HG02981 (cell line): ENCODE measurements at regions not wholly inside any gene's neighbourhood (a gene's known extent, or its start where the extent isn't known, plus 50 kb on each side); places are given as distances from the start of the nearest gene placed in this dataset.
A peak's percentile ranks its signal among the peaks of the same experiment; 100 is the strongest.
"Not testable (repeated sequence)": the region's sequence is repeated elsewhere in the genome, so short reads cannot be mapped to it uniquely, and the experiment has no call there.

Experiments
- ATAC-seq: cut with Tn5 transposase; IDR thresholded peaks from one replicate; pipeline ENCODE4 v1.9.1; 2021; ENCODE audit warnings: mild to moderate bottlenecking, moderate library complexity; ENCODE audit not compliant: unreplicated experiment

- no peak for ATAC-seq
These were observed 1239.5 kb upstream of the ZEB2 start for GRCh38 chr2:145759228-145759915.

DNA sequence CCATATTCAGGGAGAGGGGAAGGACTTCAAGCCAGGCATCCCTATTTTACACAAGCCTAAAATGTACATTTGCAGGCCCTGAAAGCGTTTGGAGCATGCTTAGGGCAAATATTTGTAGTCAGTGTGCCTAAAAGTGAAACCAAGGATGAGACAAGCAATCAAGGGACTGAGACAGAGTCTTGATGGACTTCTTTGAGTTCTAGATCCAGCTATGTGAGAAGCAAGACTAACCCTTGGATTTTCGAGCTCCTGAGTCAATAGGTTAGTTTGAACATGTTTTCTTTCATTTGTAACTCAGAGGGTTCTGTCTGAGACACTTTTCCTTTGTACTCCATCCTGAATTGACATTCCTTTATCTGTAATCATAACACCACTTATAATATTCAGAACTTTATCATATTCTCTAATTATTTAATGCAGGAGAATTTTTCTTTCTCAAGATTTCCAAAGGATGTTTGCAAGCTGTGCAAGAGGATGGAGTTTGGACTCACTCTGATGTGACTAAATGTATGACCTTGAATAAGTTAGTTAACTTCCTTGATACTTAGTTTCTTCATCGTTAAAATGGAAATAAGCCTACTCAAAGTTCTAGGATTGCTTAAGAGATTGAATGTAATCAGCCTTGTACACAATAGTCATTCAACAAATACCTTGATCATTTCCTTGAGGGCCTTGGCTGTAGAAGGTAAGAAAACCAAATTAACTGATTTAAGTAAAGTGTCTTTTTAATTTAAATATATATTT, 1237.8 kb upstream of the ZEB2 start:
- ATAC-seq, result no peak

GRCh38 chr2:145755019-145755837, 1235.3 kb upstream of the ZEB2 start:
- ATAC-seq, result no peak

DNA sequence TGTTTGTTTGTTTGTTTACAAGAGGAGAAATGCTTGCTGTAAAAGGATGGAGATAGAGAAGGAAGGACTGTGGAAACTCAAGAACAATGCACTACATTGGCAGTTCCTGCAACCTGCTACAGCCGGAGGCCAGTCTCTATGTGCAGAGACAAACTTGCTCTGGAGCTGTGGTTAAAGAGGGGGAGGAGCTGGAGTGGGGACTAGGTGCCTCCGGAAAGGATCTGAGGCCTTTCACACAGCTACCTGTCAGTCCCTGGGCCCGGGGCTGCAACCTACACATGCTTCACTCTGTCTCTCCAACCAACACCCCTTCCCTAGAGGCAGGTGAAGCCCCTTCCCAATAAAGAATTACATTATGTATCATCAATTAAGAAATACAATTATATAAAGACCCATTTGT, 1234.0 kb upstream of the ZEB2 start:
- no peak for ATAC-seq

GRCh38 chr2:145753041-145753608, 1233.2 kb upstream of the ZEB2 start:
- no peak for ATAC-seq

DNA sequence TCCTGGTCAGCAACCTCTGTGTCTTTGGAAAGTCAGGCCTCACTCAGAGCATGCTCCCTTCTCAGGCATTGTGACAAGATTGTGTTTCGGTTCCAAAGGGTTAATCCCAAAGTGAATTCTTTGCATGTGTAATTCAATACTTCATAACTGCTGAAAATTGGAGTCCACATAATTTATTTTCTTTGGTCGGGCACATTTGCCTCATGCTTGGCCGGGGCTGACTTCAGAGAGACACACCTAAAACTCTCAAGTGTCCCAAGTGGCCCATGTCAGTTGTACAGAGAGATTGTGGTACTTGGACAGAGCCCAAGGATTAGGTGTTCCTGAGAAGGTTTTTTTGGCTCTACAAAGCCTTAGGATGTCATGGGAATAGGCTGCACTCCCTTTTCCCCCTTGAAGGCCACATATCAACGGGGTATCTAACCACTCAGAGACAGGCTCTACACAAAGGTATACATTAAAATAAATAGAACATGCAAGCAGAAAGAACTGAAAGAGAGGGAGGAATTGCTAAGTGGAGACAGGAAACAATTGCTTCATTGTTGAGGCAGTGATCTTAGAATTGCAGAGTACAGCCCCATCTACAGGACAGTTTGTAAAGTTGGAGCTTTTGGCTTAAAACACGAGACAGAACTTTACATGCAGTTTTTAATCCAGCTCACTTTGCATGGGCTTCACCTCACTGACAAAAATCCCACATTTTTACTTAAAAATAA, 1232.3 kb upstream of the ZEB2 start:
- peak; percentile 28 for ATAC-seq

- peak; percentile 92 for ATAC-seq
These were observed 1231.7 kb upstream of the ZEB2 start for GRCh38 chr2:145751629-145752028.

DNA sequence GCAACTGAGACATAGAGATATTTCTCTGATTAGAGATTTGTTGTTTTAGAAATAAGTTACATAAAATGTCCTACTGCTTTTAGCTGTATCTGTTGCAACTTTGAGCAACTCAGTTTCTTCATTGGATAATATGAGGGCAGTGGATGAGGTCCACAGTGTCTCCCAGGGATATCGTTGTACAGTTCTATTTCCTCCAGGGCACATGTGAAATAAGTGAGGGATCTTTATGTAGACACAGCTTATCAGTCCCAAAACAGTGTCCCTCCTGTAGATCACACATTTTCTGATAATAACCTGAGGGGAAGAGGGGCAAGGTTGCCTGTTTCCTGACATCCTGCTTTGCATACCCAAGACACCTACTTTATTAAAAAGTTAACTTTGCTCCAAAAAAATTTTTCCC, 1231.2 kb upstream of the ZEB2 start:
- ATAC-seq, result no peak

DNA sequence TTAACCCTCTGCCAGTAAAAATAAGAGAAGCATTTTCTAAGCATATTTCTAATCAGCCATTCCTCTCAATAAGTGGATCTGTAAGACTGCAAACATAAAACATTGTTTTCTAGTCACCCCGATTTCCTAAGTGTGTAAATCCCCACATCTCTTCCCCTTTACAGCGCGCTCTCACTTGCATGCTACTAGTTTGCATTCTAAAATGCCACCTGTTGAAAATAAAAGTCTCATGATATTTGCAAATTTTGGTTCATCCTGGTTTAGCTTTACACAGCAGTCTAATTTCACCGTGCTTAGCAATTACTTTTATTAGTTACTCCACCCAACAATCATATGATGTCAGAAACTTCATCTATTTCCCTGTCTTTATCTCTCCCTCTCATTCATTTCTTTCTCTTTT, 1230.7 kb upstream of the ZEB2 start:
- no peak for ATAC-seq

GRCh38 chr2:145750144-145750543, 1230.2 kb upstream of the ZEB2 start:
- ATAC-seq, result no peak

GRCh38 chr2:145749556-145749955, 1229.6 kb upstream of the ZEB2 start:
- no peak for ATAC-seq

DNA sequence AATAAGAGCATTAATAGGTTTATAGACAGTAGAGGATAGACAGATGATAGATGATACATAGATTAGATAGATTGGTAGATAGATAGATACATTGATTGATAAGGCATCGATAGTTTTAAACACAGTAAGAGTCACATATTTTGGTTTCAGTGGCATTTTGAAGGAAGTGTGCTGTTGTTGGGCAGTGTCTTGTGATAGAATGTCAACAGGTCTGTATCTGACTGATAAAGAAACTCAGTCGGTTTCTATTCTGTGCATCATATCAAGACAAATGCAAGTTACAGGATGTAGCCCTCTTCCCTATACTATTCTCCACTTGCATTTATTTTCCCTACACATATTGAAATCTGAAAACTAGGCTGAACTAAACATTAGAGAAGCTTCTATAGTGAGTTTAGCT, 1229.0 kb upstream of the ZEB2 start:
- ATAC-seq, result peak; percentile 42

DNA sequence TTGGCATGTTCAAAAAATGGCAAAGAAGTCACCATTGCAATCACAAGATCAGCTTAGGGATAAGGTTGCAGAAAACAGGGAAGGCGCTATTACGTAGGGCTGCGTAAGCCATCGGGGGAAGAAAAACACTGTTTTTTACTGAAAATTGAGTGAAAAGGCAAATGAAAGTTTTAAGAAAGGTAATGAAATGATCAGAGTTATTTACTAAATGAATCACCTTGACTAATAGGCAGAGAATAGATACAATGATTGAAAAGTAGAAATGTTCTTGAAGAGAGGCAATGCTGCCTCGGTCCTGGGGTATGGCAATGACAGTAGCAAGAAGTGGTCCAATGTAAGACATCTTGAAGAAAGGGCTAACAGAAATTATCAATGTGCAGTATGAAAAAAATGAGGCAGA, 1227.8 kb upstream of the ZEB2 start:
- ATAC-seq, result no peak

DNA sequence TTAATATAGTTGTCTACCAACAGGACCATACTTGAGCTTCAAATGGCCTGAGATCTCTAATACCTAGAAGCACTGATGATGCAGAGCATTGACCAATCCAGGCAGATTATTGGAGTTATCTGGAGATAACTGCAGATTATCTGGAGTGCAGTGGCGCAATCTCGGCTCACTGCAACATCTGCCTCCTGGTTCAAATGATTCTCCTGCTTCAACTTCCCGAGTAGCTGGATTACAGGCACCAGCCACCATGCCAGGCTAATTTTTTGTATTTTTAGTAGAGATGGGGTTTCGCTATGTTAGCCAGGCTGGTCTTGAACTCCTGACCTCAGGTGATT, 1225.4 kb upstream of the ZEB2 start:
- ATAC-seq, result not testable (repeated sequence)

DNA sequence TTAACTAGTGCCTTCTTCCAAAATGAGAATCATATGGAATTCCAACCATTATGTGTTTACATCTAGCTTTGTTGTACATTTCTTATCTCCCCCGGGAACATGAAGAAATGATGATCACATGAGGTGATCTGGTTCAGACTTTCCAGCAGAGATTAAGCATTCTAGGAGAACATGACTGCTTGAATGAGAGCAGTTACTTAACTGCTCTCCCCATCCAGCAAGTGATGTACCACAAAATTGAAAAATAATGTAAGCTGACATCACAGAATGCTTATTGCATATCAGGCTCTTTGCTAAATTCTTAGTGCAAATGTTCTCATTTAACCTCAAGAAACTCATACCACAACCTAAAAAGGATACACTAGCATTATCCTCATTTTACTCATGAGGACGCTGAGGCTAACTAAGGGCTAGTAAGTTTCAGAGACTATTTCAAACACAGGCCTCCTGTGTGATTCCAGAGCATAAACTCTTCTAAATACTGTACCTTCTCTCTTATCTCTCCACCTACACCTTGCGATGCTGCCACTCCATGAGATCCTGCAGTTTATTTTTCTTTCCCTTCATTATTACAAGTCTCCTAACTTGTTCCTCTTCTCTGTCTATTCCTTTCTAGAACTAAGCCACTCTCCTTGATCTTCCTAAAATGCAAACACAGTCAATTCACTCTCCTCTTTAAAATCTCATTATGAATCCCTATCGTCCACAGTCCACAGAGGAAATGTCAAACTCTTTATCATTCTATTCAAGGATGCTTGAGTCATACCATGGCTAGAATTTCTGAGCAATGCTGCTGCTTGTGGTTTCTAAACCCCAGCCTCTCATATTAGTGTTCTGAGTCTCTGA, 1224.8 kb upstream of the ZEB2 start:
- ATAC-seq, result peak; percentile 82

DNA sequence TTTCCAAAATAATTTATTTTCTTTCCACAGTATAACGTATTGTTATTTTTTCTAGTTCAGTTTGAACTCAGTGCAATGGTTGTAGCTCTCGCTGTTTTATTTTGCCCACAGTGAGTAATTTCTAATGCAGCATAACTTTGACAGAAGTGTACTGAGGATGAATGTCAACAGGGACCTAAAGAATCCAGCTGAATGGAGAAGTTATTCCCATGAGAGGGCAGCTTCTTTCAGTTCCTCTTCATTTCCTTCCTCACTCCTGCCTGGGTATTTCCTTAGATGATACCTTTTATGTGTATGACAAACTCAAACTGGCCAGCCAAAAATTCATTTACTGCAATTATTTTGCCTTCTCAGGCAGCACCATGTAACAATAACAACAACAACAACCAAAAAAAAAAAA, 1223.1 kb upstream of the ZEB2 start:
- no peak for ATAC-seq

GRCh38 chr2:145741636-145742035, 1221.7 kb upstream of the ZEB2 start:
- ATAC-seq, result no peak

DNA sequence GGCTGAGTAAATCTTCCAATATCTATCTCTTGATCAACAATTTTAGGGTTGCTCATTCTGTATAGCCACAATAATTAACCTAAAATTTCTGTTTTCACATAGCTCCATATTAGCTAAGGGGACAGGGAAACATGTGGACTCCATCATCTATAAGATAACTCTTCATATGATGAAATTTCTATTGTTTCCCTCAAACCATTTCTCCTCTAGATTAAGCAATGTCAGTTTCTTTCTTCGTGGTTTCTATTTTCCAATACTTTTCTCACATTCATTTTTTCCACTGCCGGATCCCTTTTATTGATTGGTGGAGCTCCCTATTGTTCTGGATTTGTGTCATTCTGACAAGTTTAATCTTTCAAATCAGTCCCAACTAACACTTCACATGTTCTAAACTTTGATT, 1221.3 kb upstream of the ZEB2 start:
- no peak for ATAC-seq

DNA sequence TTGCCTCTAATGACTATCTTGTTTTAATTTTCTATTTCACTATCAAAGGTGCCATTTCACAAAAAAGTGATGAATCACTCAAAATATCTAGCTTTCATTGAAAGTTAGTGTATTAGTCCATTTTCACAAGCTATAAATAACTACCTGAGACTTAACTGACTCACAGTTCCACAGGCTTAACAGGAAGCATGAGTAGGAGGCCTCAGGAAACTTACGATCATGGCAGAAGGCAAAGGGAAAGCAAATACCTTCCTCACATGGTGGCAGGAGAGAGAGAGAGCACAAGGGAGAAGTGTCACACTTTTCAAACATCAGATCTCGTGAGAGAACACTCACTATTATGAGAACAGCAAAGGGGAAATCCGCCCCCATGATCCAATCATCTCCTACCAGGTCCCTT, 1220.4 kb upstream of the ZEB2 start:
- no peak for ATAC-seq

DNA sequence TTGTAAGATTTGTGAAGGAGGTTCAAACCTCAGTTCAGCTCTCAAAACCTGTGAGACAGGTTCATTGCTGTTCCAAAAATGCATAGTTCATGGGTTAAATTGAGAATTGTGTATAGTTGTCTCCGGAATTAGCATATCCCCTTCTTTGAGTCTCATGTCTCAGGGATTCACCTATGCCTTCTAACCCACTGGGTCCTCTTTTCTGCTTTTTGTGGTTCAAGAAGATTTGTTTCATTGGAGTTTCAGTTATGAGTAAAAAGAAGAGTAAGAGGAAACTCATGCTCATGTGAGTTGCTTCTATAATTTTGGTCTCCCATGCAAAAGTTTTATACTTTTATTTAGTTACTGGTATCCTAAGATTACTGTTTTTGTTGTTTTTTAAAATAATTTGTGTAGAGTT, 1219.8 kb upstream of the ZEB2 start:
- peak; percentile 72 for ATAC-seq
